Activated CD4-positive, alpha-beta T cell treated with anti-CD3 and anti-CD28 coated beads, Interleukin-10, Interleukin-2, amounts not matched to agents 100 ng/mL and 50 ng/mL, durations not matched to agents 16 hours and 8 hours (primary cell): ENCODE measurements at regions not wholly inside any gene's neighbourhood (a gene's known extent, or its start where the extent isn't known, plus 50 kb on each side); places are given as distances from the start of the nearest gene placed in this dataset.

Experiments used
- DNase-seq: peaks from one replicate; pipeline ENCODE4 v3.0.0-alpha.2; 2020

DNA sequence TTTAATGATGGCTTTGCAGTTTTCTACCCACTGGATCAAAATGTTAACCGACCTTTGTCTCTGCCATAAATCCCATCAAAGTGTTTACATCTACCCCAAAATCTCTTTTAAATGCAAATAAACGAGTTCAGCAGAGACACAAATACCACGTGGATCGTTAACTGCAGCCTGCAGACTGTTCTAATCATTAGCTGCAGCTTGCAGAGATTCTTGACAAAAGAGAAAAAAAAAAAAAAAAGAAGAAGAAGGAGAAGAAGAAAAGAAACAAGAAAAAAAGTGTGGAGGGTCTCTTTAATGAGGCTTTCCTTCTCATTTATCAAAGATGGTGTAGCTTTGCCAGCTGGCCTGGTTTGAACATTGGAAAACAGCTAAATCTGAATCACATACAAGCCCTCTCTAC is 275.7 kb downstream of the NEDD1 start:
- DNase-seq: no peak

DNA sequence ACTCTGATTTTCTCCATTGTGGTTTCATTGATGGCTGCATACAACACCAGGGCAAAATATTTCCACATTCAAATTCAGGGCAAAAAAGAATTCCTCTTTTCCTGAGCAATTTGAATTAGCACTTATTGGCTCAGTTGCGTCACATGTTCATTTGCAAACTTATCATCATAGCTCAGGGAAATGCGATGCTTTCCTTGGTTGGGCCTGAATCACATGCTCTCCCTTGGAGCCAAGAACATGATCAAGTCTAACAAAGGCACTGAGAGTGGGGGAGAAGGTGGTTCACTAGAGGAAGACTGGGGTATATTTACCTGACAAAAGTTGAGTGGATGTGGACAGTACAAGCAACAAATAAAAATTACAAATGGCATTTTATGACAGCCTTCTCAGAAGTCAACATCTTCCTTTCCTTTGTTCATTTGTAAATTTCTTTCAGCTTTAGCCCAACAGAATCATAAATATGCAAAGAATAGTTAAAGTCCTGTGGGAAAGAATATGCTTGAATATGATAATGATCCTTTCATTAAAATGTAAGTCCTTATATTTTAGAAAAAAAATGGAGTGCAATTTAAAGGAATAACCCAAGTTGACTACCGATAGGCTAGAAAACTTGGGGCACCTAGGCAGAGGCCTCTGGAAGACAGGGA is 277.2 kb downstream of the NEDD1 start:
- no peak for DNase-seq

DNA sequence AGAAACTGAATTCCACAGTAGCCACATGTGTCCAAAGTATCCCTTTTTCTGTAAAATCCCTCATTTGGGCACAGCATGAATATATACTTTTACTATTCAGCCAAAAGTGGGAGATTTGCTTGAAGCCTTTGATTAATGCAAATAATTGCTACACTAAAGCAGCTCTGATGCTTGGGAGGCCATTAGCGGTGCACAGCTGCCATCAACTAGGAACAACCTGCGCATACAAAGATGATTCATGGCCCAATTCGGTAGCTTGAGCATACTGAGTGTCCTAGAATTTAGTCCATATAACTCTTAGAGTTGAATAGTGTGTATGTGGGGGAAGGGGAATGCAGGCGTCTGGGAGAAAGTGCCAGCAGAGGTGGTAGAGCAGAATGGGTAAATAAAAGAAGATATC is 277.0 kb upstream of the RMST start:
- no peak for DNase-seq

DNA sequence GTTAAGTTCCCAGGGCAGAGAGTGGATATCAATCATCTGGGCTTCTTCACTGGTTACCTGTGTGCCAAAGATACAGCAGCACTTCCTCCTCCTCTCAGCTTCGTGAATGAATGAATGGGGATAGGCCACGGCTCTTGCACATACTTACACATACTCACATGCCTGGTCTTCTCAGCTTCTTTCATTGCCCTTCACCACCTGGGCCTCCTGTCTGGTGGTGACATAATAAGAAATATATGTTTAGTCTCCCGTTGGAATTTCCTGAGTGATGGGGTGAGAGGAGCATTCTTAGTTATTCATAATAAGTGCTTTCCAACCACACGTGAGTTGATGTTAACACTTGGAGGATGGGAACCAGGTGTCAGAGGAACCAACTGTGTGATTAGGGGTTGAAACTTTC is 268.1 kb upstream of the RMST start:
- no peak for DNase-seq

DNA sequence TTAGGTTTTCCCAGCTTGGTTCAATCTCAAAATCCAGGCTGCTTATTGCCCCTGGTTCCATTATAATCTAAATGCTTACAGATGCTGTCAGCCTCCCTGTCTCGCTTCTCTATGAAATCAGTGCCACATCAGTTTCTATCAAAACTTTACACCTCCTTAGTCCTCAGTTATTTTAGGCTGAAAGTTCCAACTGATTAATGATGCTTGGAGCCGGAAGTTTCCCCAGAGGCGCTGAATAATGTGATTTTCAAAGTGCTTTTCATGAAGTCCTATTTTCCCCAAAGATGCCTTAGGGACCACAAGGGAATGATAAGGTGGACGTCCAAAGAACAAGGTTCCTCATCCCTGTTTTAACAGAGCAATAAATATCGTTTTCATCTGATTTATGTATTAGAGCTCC is 262.4 kb upstream of the RMST start:
- DNase-seq: no peak

DNA sequence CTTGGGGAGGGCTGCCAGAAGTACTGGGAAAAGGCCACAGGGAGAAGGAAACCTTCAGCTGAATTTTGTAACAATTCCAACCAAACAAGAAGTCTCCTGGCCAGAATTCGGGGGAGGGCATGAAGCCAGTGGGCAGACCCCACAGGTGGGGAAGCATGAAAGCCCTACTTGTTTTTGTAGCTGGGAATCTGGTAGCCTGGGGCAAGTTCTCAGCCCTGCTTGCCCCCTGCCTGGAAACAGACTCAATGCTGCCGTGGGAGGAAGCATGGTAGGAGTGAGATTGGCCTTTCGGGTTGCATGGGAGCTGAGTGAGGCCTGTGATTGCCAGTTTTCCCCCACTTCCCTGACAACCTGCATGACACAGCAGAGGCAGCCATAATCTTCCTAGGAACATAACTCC is 259.2 kb upstream of the RMST start:
- DNase-seq: no peak

DNA sequence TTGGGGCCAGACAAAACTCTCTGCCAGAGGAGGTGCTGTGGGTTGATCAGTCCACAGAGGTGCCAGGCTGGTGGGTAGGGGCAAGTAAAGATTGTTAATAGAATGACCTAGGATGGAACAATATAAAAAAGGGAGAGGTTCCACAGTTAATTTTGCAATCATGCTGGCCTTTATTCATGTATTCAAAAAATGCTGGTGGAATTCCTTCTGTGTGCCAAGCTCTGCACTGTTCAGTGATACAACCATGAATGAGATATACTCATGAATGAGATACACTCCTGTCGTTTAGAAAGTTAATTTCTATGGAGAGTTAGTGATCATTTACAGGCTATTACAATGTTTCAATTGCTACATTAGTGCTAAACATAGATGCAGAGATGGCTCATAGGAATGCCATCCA is 252.6 kb upstream of the RMST start:
- DNase-seq: no peak

DNA sequence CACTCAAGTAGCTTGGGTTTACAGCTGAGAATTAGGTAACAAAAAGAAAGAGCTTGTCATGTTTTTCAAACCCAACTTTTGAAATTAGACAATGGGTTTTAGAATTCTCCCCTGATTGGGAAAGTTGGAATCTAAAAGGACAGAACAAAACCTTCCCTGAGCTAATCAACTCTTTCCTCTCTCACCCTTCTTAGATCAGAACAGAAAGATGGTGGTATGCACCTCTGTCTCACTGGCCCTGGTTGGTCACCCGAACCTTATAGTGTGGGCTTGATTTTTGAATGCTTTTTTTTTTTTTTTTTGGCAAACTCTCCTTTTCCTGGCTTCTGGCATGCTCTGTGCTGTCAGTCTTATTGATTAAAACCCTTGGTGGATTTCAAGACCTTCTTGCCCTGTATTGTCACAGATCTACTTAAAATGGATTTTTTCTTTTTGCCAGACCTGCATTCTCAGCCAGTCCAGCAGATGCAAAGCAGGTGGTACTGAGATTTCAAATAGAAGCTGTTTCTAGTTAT is 251.1 kb upstream of the RMST start:
- no peak for DNase-seq

DNA sequence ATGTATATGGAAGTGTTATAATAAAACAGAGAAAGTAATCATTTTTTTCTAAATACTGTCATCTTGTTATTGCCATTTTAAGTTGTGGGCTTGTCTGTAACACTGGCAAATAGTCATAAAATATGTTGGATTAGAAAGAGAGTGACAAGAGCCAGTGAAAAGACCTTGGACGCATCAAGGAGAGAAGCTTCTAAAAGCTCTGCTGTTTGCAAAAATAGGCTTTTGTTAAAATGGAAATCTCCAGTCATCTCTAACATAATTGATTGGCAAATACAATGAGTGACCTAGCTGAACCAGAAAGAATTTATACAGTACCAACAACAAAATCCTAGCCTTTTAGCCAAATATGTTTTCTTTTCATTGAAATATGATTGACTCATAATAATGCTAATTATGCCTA is 245.8 kb upstream of the RMST start:
- DNase-seq: no peak

DNA sequence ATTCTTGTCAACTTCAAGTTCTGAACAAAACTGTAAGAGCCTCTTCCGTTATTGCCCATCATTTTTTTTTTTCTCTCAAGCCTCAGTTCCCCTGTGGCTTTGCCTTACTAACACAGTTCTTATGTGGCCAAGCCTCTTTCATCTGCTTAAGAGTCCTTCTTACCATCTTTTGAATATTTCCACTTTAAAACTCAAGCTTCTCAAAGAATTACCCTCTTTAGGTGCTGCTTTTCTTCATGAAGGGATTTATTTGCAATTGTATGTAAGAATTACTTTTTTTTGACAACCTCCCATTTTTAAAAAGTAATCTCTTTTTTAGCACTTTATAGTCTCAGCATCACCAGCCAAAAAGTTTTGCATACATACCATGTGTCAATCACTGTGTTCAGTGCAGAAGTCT is 240.2 kb upstream of the RMST start:
- DNase-seq: no peak

DNA sequence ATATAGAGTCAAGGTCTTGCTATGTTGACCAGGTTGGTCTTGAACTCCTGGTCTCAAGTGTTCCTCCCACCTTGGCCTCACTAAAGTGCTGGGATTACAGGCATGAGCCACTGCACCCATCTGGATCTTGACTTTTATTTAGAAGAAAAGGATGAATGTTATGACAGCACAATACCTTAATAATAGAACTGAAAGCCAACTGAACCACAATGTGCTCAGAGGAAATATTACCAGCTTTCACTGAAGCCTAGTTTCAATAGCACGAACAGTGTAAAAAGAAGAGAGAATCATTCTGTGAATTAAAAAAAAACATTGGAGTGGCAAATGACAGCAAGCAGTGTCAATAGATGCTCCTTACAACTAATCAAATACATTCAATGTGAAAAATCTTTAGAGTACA is 239.2 kb upstream of the RMST start:
- no peak for DNase-seq

DNA sequence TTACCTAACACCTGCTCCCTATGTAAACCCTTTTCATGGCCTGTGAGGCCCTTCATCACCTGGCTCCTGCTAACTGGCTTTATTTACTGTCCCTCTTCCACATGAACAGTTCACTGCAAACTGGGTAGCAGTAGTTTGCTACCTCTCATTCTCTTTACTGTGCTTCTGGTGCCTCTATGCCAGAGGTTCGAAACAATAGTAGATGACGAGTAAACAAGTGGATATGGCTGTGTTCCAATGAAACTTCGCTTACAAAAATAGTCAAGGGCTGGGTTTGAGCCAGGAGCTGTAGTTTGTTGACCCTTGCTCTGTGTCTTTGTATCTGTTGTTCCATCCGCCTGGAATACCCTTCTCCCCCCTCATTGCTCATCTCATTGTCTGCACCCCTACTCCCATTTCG is 233.6 kb upstream of the RMST start:
- DNase-seq: no peak

DNA sequence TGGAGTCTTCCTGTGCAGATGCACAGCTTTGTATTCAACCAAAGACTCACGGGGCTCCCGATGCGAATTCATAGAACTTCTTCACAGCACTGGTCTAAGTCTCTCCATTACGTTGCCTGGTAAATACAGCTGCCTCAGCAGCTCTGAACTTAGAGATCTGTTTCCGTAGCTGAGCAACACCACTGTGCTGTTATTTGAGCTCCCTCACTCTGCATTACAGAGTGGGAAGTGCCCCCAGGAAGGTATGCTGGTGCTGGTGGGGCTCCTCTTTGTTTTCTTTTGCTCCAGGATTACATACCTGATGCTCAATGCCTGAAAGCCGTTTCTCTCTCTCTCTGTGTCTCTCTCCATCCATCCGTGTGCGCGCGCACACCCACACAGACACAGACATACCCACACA is 227.5 kb upstream of the RMST start:
- no peak for DNase-seq

DNA sequence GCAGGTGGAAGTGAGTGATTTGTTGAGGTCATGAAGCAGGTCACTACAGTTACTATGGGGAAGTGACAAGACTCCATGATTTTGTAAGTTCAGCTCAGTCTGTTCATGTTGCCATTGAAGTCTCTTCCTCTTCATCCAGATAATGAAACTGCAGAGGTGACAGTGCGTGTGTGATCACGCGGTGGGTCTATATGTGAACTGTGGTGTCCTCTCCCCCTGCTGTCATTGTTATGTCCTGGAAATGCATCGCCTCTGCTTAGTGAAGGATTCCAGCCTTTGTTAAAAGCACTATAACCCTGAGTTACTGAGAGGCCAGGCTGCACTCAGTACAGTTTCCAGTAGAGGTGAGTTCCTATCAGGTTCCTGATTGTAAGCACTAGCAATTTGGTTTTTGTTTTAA is 216.2 kb upstream of the RMST start:
- no peak for DNase-seq

DNA sequence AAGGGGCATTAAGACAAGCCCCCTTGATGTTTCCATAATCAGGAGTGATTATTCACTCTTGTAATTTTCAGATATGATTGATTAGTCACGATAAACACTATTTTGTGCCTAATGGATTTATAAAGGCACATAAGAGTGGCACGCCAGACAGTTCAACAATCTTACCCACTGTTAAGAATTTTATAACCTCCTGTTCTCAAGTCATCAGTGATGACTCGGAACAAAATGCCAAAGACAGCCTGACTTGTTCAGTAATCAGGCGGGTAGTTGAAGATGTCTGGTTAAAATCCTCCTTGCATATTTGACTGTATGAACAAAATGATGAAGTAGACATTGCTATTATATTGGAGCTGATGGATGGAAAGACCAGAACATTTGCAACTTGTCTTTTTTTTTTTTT is 212.1 kb upstream of the RMST start:
- no peak for DNase-seq

DNA sequence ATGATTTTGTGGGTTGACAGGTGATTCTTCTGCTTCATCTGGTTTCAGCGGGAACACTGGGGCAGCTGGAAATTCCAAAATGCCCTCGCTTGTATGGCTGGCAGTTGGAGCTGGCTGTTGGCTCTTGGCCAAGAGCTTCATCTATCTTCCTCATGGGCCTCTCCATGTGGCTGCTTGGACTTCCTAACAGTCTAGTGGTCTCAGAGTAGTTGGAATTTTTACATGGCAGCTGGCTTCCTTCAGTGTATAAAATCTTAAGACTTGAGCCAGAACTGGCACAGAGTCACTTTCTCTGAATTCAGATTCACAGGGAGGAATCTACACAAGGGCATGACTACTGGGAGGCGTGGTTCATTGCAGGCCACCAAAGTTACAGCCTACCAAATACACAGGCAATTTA is 204.9 kb upstream of the RMST start:
- no peak for DNase-seq

DNA sequence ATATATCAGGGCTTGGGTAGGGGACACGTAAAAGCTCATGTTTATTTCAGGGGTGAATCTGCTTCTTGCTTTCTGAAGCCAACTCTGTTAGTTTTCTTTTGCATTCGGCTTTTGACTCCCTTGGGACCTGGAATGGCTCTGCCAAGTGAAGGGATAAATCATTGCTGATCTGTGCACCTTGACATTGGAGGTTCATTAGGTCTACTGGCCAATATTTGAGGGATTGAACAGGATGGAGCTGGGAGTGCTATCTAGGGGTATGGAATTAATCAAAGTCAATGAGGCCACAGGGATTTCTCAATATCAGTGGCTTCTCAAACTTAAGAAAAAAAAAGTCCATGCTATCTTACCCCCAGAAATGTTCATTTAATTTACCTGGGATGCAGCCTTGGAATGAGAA is 203.5 kb upstream of the RMST start:
- DNase-seq: no peak

DNA sequence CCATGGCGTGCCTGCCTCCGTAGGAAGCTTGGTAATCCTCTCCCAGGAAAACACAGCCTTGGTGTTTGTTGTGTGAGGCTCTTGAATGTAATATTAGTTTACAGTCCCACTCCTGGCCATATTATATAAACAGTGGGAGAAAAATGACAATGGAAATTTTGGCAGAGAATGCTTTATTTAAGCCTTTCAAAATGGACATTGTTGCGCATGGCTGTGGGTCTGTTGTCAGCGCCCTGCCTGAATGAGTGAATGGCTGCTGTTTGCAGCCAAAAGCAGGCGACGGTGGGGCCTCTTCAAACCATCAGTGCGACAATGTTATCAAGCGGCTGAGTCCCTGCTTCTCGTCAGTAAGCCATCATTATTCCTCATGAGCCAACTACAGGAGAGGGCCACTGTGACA is 201.8 kb upstream of the RMST start:
- DNase-seq: no peak

DNA sequence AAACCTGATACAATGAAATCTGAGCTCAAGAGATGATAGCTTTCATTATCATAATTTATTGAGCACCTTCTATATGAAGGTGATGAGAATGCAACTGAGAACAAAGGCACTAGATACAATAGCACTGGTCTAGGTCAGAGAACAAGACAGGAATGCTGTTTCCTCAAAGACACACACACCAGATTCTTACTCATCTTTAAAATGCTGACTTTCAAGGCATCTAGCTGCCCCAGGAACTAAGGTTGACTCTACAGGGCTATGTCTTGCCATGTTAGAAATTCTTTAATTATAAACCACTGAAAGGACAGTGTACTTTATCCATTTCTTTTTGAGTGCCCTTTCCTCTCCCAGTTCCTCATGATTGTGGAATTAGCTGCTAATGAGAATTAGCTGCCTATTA is 195.4 kb upstream of the RMST start:
- no peak for DNase-seq

DNA sequence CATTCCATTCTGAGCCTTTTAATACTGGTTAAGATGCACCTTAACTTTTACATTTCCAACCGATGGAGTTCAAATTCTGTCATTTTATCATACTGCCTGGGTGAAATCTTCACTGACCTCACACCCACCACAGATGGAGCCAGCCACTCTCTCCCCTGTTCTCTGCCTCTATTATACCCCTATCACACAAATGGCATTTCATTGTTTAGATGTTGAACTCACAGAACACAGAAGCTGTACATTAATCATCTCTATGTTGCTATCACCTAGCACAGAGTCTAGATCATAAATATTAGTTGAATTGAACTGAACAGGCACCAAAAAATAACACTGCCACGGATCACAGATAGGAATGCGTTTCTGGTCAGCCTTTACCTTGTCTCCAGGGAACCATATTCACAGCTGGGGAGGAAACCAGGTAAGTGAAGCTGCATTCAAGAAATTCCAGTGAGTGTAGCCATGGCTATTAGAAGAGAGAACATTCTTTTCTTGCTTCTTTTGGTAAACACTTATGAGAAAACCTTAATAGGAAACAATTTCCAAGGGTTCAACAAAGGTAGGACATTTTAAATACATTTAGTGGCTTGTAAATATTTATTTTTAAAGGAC is 194.9 kb upstream of the RMST start:
- no peak for DNase-seq

DNA sequence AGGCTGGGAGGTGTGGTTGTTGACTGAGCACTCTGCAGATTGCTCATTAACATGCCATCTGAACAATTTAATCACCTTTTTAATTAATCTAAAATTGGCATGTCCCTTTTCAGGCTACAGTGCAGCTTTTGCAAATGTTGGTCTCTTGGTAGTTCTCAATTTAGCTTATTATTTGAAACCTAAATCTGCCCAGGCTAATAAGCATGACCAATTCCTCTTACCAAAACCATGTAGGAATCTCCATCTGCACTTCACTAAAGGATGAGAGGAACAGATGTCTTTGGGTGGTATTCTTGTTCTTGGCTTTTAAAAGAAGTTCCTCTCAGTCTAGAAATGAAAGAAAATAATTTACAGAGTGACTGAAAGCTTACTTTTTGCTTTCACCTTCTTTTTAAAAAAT is 190.1 kb upstream of the RMST start:
- no peak for DNase-seq

DNA sequence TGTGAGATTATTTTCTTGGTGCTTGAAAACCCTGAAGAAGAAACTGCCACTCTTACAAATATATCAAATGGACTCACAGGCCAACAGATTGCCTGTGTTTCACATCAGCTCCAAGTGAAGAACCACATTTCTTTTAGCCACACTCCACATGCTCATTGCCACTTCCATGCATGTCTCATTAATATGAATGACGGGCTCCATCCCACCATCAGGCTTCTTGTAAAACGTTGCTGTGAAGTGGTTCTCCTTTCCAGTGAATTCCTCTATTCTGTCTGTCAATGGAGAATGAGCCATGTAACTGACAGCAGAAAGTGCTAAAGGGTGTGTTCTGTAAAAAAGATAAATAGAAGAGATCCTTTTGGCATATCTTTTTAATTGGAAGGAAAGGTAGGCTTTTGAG is 188.2 kb upstream of the RMST start:
- DNase-seq: no peak

DNA sequence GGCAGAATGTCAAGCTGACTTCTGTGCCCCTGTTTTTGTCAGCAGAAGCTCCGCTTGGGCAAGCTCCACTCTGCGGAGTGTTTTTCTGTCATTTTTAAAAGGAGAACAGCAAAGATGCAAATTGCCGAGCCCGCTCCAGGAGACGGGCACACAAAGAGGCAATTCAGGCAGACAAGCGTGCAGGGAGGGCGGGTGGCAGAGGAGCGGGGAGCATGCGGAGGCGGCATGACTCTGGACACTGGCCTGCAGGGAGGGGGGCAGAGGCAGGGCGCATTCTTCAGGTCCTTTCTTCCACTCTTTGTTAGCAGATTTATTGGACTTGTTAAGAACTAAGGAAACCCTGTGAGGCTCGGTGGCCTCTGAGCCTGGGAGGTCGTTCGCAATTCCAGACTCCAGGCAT is 187.3 kb upstream of the RMST start:
- no peak for DNase-seq

DNA sequence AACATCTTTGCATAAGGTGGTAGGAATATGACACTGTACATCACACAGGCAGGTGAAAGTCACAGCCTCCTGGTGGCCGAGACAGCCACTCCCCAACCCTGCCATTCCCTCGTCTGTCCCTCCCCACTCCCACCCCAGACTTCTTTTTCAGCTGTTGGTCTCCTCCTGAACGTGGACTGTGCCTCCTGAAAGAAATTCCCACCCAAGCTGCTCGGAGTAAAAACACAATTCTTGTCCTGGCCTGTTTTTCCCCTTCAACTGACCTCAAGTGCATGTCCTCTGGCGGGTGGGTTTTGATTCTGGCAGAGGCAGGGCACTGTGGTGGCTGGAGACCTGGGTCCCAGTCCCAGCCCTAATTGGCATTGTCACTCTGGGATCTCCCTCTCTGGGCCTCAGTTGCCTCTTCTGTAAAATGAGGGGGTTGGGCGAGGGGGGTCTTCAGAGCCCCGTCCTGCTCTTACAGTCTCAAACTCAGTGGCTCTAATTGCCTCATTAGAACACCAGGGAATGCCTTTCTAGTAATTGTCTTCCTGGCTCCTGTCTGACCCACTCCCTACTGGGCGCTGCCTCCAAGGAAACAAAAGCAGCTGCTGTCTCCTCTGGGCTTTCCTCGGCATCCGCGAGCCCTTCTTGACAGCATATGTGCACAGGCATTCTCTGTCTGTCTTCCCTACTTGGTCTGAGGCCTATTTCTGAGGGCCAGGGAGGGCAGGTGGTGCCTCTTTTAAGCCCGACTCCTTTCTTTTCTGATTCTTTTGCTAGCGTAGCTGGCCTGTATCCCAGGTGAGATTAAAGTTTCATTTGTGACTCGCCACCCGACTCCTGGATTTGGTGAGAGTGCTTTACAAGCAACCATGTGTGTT is 186.6 kb upstream of the RMST start:
- no peak for DNase-seq
